DOHH2 (cell line): ENCODE measurements at regions not wholly inside any gene's neighbourhood (a gene's known extent, or its start where the extent isn't known, plus 50 kb on each side); places are given as distances from the start of the nearest gene placed in this dataset.

Experiments
- H3F3A ChIP-seq: fragments of 200-600 bp; sonication (generic), shearing (Covaris generic); 2 replicates; pipeline ENCODE4 v1.6.0; 2016; ENCODE audit warnings: antibody characterized with exemption, mild to moderate bottlenecking; ENCODE audit not compliant: control insufficient read depth, insufficient read depth
- H3K27ac ChIP-seq: fragments of 200-600 bp; sonication (generic); 2 replicates; pipeline ENCODE4 v1.5.1; 2014; ENCODE audit warnings: low read depth, mild to moderate bottlenecking, low read length, moderate library complexity
- H3K27me3 ChIP-seq: fragments of 200-600 bp; sonication (generic); 2 replicates; pipeline ENCODE4 v1.6.1; 2014; ENCODE audit warnings: mild to moderate bottlenecking, low read length, mixed read lengths; ENCODE audit not compliant: control insufficient read depth
- H3K36me3 ChIP-seq: fragments of 200-600 bp; sonication (generic); 2 replicates; pipeline ENCODE4 v1.6.1; 2014; ENCODE audit warnings: mild to moderate bottlenecking, low read length, moderate library complexity, mixed read lengths; ENCODE audit not compliant: control insufficient read depth
- H3K4me1 ChIP-seq: fragments of 200-600 bp; sonication (generic); 2 replicates; pipeline ENCODE4 v1.6.1; 2014; ENCODE audit warnings: mild to moderate bottlenecking, low read length, mixed read lengths; ENCODE audit not compliant: control insufficient read depth
- H3K4me2 ChIP-seq: fragments of 200-600 bp; sonication (generic); 2 replicates; pipeline ENCODE4 v1.6.0; 2014; ENCODE audit warnings: mild to moderate bottlenecking, low read length, moderate library complexity
- H3K4me3 ChIP-seq: fragments of 200-600 bp; sonication (generic); 2 replicates; pipeline ENCODE4 v1.5.1; 2014; ENCODE audit warnings: mild to moderate bottlenecking, low read length, mixed read lengths
- H3K79me2 ChIP-seq: fragments of 200-600 bp; sonication (generic); 2 replicates; pipeline ENCODE4 v1.6.1; 2014; ENCODE audit warnings: mild to moderate bottlenecking, low read length, mixed read lengths; ENCODE audit not compliant: control insufficient read depth
- H3K9me2 ChIP-seq: fragments of 200-600 bp; sonication (generic); replicated peaks from 2 replicates; pipeline ENCODE4 v1.6.1; 2014; ENCODE audit warnings: mild to moderate bottlenecking, low read length, mixed read lengths; ENCODE audit not compliant: control insufficient read depth
- H3K9me3 ChIP-seq: fragments of 200-600 bp; sonication (generic); 2 replicates; pipeline ENCODE4 v1.6.1; 2014; ENCODE audit warnings: antibody characterized with exemption, low read length, mixed read lengths; ENCODE audit not compliant: control insufficient read depth, insufficient read depth
- H4K20me1 ChIP-seq: fragments of 200-600 bp; sonication (generic); 2 replicates; pipeline ENCODE4 v1.6.0; 2014; ENCODE audit warnings: low read depth, mild to moderate bottlenecking, antibody characterized with exemption, low read length, moderate library complexity; ENCODE audit not compliant: control insufficient read depth, insufficient read depth
- EZH2phosphoT487 ChIP-seq: fragments of 200-600 bp; sonication (generic); IDR thresholded peaks from 2 replicates; pipeline ENCODE4 v1.6.1; 2017; ENCODE audit warnings: borderline replicate concordance, mild to moderate bottlenecking, antibody characterized with exemption, low read length, moderate library complexity, mixed read lengths
- TF ChIP-seq, protein P1 (sequence below): fragments of 200-600 bp; sonication (generic); IDR thresholded peaks from one replicate; pipeline ENCODE4 v1.5.1; 2014; ENCODE audit warnings: antibody characterized with exemption, mild to moderate bottlenecking, low read depth, low read length; ENCODE audit not compliant: poor library complexity, severe bottlenecking

DNA sequence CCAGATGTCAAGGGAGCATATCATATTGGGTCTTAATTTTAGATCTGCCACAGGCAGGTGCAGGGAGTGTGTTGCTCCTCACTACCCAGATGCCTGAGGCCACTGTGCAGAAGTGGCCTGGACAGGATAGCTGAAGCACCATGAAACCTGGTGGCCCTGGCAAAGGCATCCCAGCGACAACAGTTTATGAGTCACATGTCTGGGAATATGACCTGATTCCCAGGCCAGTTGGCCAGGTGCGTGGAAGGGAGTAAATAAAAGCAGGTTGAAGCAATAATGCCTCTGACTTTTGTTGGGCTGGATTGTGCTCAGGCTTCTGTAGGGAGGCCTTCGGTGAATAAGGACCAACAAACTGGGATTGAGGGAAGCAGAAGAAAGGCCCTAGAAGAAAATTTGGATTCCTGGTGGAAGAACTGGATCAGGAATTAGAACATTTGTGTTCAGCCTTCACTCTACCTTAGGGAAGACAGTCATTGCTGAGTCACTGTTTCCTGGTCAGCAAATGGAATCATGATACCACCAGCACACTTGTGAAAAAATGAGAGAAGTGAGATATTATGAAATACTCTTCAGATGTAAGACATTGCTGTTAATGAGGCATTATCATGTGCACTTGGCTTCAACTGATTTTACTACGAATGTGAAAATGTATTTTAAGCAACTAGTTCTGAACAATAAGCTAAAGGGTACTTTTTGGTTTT lies 78.4 kb upstream of the ZNF516 start:
- Histone ChIP-seq H3K9me3 (no peaks in the 10 kb centered on the region), H4K20me1 (no peaks in the 10 kb centered on the region), H3K4me2 (no peak overlapping the region), H3K4me1 (no peaks in the 10 kb centered on the region), H3K9me2 (no peaks in the 10 kb centered on the region), H3K36me3 (no peaks in the 10 kb centered on the region), H3F3A (no peaks in the 10 kb centered on the region), H3K4me3 (no peak overlapping the region), H3K27me3 (peaks cover 4% of the 10 kb centered on the region; the same call in 1 of the 2 replicates), H3K27ac (no peak overlapping the region), H3K79me2 (no peaks in the 10 kb centered on the region)
- no peak for TF ChIP-seq EZH2phosphoT487
- TF ChIP-seq, protein P1, sequence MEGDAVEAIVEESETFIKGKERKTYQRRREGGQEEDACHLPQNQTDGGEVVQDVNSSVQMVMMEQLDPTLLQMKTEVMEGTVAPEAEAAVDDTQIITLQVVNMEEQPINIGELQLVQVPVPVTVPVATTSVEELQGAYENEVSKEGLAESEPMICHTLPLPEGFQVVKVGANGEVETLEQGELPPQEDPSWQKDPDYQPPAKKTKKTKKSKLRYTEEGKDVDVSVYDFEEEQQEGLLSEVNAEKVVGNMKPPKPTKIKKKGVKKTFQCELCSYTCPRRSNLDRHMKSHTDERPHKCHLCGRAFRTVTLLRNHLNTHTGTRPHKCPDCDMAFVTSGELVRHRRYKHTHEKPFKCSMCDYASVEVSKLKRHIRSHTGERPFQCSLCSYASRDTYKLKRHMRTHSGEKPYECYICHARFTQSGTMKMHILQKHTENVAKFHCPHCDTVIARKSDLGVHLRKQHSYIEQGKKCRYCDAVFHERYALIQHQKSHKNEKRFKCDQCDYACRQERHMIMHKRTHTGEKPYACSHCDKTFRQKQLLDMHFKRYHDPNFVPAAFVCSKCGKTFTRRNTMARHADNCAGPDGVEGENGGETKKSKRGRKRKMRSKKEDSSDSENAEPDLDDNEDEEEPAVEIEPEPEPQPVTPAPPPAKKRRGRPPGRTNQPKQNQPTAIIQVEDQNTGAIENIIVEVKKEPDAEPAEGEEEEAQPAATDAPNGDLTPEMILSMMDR = no peak

DNA sequence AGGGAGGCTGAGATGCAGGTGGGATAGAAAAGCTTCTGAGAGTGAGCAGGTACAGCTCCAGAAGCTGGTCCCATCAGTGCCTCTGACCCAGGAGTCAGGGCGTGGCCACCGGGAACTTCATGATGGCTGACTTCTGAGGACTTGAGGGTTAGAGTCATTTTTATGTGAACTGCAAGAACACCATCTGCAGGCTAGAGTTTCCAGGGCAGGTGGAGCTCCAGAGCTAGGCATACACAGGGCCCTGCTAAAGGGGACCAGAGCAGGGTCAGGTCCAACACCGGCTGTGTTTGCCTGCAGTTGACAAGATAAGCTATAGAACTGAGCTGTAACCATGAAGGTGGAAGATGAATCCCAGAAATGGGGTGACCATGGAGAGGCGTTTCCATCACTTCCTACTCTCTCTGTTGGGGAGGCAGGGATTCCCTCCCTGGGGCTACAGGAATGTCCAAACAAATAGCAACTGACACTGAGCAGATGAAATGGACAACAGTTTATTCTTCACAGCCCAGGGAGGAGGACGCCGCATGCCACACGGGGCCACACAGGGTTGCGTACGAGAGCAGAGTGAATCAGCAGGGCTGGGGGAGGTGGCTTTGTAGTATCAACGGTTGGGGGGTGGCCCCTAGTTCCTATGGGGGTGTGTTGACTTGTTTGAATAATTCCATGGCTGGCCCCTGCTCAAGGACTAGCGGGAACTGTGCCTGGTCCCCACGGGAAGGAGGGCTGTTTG lies 77.6 kb upstream of the ZNF516 start:
- H3K4me1 ChIP-seq = no peaks in the 10 kb centered on the region
- TF ChIP-seq, protein P1 = no peak
- no peak for TF ChIP-seq EZH2phosphoT487
- H3K27ac ChIP-seq = no peak overlapping the region
- H3F3A ChIP-seq = no peaks in the 10 kb centered on the region
- no peaks in the 10 kb centered on the region for H3K36me3 ChIP-seq
- no peaks in the 10 kb centered on the region for H3K79me2 ChIP-seq
- no peak overlapping the region for H3K4me3 ChIP-seq
- H3K9me3 ChIP-seq = no peaks in the 10 kb centered on the region
- no peak overlapping the region for H3K4me2 ChIP-seq
- H4K20me1 ChIP-seq = no peaks in the 10 kb centered on the region
- no peaks in the 10 kb centered on the region for H3K9me2 ChIP-seq
- peaks cover 4% of the 10 kb centered on the region; the same call in 1 of the 2 replicates for H3K27me3 ChIP-seq

DNA sequence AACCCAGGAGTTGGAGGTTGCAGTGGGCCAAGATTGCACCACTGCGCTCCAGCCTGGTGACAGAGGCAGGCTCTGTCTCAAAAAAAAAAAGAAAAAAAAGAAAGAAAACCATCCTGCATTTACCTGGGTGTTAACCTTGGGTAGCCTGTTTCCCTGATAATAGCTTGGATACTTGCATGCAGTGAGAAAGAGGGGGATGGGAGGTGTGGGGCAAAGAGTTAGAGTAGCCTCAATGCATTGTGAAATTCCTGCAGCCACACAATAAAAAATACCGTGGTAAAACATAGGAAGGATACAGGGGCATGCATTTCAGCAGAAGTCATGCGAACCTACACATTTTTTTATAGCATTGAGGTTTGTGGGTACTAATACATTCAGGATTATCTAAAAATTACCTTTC lies 76.6 kb upstream of the ZNF516 start:
- Histone ChIP-seq H3K36me3 (no peaks in the 10 kb centered on the region), H3F3A (no peaks in the 10 kb centered on the region), H3K4me2 (no peak overlapping the region), H3K9me2 (no peaks in the 10 kb centered on the region), H3K4me3 (no peak overlapping the region), H4K20me1 (no peaks in the 10 kb centered on the region), H3K79me2 (no peaks in the 10 kb centered on the region), H3K4me1 (no peaks in the 10 kb centered on the region), H3K27me3 (peaks cover 4% of the 10 kb centered on the region; the same call in 1 of the 2 replicates), H3K27ac (no peak overlapping the region), H3K9me3 (no peaks in the 10 kb centered on the region)
- TF ChIP-seq, protein P1 = no peak
- no peak for TF ChIP-seq EZH2phosphoT487
